ENCODE measurements at regions not wholly inside any gene's neighbourhood (a gene's known extent, or its start where the extent isn't known, plus 50 kb on each side); places are given as distances from the start of the nearest gene placed in this dataset.
"Not testable (repeated sequence)": the region's sequence is repeated elsewhere in the genome, so short reads cannot be mapped to it uniquely, and the experiment has no call there.

DNA sequence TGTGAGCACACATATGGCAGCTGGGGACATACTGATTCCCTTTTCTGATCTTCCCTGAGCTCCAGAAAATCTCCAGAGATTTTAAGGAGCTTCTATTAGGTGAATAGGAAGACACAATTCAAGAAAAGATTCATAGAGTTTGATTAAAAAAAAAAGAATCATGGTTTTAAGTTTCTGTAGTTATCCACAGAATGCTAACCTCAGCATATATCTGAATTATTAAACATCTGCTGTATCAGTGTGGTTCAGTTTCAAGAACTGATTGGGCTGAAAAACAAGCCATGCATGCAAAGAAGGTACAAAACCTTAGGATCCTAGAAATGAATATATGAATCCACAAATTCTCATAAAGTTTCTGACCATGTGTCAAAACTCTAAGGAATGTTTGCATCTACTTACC, 94.1 kb upstream of the ZNF438 start:
- DNase-seq: no peak

DNA sequence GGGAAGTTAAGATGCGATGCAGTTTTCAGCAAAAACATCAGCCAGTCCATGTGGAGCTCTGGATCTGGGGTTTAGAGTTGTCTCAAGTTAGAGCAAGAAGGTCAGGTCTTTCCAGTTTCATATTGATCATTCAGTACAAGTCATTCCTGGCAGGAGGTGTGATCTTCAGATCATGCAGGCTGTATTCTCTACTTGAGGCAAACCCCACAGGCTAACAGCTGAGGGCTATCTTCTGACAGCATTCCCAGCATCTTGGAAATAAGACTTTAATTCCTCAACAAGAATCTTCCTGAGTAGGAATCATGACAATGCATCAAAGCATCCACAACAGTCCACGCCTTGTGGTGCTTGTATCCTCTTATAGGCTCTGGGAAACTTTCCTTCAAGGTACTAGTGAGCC, 94.9 kb upstream of the ZNF438 start:
- DNase-seq: no peak

GRCh38 chr10:31128536-31128935, 96.9 kb upstream of the ZNF438 start:
- DNase-seq: no peak

DNA sequence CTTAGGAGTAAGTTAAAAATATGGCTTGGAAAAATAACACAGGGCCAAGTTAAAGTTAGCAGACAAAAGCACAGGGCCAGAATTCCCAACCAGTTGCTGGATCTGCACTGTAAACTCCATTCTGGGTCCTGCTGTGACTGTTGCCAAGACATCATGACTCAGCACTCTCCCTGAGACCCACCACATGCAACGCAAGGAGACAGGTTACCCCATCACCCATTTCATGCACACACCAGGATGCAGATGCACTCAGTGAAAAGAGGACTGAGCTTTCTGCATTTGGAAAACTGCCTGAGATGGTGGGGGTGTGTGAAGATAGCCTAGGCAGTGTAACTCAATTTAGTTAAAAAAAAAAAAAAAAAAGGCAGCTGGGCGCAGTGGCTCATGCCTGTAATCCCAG, 97.6 kb upstream of the ZNF438 start:
- DNase-seq: no peak

- no peak for DNase-seq
These were observed 98.3 kb upstream of the ZNF438 start for GRCh38 chr10:31129880-31130405.

GRCh38 chr10:31130406-31130805, 98.7 kb upstream of the ZNF438 start:
- DNase-seq: no peak

DNA sequence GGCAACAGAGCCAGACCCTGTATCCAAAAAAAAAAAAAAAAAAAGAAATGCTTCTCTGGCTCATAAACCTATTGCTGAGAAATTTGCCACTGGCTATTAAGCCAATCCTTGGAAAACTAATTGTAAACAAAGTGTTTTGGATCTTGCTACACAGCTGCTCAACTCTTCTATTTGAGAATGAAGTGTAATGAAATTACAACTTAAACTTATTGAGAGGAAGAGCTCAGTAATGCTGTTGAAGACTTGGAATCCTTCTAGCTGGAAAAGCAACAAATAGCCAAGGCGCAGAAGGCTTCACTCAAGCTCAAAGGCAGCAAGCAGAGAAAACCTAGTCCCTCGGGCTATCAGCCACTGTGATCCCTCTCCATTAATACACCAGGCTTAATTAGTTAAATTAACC, 99.6 kb upstream of the ZNF438 start:
- DNase-seq: no peak

DNA sequence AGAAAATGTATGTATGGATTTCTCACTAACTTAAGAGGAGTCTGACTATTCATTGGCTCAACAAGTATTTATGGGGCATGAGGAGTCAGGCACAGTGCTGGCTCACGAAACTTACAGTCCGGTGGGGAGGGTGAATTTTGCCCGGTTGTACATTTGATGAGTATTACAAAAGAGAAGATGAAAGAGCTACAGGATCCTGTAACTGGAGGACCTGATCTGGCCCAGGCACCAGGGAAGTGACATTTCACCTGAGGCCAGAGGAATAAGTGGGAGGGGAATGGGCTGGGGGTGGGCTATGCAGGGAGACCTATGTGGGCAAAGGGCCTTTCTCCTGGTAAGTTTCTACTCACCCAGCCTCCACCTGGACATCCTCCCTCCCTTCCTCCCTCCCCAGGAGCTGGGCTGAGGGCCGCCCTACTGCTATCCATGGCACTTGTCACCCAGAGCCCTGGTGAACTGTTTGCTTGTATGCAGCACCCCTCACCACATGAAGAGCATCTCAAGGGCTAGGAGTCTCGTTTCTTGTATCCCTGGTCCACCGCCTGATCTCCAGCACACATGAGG, 101.1 kb upstream of the ZNF438 start:
- no peak for DNase-seq

DNA sequence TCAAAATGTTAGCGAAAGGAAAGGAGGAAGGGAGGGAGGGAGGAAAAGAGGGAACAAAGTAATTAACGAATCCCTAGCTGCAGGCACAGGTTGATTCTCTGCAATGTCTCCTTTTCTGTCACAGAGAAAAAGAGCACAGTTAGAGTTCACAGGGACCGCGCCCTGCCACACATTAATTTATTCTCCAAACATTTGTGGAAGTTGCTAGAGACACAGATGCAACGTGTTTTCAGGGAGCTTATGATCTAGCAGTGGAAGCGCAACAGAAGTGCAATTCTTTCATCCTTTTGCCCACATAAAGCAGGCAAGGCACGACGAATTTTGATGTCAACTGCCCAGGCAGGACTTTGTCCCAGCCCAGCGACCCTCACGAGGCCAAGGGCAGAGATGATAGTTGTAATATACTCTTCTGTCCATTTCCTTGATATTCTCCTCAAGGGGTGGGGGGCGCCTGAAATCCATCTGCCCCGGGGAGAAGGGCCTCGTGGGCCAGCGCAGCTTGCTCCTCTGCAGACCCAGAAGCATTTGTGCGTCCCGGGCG, 101.7 kb upstream of the ZNF438 start:
- DNase-seq: no peak

DNA sequence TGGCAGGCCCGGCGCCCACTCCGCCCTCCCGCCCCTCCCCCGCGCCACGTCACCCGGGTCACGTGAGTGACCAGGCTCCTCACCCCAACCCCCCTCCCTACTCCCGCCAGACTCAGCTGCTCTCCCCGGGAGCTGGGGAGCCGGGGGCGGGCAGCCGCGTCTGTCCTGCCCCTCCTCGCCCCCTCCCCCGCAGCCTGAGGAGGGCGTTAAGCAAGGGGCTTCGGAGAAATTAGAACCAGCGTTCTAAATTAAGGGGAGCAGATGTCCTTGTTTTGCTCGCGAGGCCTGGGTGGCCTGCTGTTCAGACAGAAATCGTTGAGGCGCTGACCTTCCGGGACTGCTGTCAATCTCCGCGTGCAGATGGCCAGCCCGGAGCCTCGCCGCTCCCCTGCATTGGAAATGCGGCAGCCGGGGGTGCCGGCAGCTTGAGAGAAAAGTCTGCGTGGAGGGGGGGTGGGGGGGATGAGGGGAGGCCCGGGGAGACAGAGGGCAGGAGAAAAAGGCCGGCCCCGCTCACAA, 102.2 kb upstream of the ZNF438 start:
- no peak for DNase-seq

DNA sequence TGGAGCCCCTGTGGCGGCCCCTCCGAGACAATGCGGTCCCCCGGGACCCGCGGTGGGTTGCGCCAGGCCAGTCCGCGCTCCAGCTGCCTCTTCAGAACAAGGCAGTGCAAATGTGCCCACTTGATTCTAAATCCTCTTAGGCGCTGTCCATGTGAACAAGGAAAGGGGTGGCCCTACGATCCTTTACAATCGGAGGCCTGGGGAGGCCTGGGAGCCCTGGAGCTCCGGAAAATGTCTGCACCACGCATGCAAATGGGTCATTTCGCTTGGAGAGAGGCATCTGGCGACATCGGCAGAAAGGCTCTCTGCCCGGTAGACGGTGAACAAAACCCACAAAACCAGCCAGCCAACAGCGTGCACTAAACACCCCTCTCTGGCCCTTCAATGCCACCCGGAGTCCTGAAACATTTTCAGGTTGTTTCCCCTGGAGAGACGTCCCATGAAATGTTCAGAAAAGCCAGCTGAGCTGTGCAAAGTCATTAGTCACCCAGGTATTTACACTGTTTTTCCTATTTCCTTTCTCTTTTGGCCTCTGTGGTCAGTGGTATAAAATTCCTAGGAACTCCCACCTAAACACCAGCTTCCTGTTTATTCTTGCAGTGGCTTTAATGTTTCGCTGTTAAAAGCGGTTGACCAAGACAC, 102.8 kb upstream of the ZNF438 start:
- no peak for DNase-seq

DNA sequence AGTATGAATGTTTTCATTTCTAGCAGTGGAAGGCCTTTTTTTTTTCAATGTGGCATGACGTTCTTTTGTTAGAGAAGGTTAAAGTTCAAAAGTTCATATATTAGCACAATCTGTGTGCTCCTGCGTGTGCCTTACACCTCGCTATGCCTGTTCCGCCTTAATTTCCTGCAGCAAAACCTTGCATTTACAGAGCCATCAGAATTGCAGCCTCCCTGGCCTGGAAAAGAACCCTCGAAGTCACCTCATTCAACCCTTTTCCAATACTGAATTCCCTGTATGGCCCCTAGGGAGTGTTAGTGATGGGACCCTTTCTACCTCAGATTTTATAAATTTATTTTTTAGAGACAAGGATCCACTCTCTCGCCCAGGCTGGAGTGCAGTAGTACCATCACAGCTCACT, 103.5 kb upstream of the ZNF438 start:
- no peak for DNase-seq

- DNase-seq: not testable (repeated sequence)
These were observed 104.1 kb upstream of the ZNF438 start for GRCh38 chr10:31135791-31136190.

GRCh38 chr10:31136386-31136785, 104.7 kb upstream of the ZNF438 start:
- no peak for DNase-seq

DNA sequence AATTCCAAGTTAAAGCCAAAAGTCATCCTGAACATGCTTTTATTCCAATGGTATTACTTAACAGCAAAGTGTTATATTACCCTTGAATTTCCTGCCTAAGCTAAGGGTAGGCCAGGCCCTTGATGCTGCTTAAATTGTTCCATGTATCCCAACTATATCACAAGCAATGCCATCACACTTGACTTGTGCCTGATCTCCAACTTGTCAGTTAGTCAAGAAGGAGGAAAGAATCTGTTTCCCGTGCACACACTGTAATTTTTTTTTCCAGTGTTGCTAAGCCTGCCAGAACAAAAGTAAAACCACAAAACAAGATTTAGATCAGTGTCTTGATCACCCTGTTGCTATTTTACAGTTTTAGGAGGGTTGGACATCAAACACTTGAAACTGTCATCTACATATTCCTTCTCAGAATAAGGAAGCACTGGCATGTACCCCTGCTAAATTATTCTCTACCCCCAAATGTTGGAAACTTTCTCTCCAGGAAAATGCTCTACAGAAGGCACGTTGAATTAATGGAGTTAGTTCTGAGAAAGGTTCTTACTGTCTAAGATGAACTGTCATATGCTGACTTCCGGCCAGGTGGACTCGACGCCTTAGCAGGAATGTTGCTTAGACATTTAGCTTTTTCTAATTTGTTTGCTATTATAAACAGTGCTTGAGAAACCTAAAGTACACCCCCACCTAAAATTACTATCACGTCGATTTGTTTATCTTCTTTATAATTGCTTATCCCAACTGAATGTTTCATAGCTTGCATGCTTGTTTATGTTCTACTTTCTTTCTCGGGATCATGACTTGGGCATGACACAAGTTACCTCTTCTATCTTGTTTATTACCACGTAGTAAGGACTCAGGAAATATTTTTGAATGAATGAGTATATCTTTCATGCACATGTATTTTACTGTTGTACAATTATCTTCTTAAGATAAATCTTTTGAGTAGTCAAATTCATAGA, 105.5 kb upstream of the ZNF438 start:
- no peak for DNase-seq

- no peak for DNase-seq
These were observed 106.4 kb upstream of the ZNF438 start for GRCh38 chr10:31138026-31138553.

DNA sequence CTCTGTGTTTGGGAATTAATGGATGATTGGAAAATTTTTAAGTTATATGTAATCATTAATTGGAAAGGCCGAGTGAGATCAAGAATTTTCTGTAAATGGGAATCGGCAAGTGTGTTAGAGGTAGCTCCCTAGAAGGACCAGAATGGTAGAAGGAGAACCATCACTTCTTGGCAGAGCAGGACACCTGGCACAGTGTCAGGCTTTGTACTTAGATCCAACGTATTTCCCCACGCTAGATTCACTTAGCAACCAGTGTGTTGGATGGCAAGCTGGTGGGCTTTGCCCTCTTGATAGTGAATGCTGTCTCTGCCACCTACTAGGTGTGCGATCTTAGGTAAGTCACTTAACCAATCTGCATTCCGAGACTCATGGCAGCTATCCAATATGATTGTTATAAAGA, 107.8 kb upstream of the ZNF438 start:
- no peak for DNase-seq

GRCh38 chr10:31140716-31141115, 109.1 kb upstream of the ZNF438 start:
- DNase-seq: no peak

DNA sequence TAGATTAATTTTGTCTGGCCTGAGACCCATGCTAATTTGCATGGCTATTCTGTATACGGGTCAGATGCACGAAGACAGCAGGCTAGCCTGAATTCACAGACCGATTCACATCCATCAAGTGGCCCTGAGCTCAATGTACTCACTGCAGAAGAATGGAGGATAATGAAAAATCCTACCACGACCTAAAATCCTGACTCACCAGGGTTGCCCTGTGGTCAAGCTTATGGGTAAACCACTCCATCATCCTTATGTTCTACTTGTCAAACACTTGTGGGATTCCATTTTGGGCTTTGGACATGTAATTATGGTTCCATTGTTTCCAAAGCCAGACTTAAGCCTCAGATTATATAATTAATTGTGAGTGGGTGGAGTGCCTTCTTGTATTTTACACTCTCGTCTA, 110.4 kb upstream of the ZNF438 start:
- no peak for DNase-seq

DNA sequence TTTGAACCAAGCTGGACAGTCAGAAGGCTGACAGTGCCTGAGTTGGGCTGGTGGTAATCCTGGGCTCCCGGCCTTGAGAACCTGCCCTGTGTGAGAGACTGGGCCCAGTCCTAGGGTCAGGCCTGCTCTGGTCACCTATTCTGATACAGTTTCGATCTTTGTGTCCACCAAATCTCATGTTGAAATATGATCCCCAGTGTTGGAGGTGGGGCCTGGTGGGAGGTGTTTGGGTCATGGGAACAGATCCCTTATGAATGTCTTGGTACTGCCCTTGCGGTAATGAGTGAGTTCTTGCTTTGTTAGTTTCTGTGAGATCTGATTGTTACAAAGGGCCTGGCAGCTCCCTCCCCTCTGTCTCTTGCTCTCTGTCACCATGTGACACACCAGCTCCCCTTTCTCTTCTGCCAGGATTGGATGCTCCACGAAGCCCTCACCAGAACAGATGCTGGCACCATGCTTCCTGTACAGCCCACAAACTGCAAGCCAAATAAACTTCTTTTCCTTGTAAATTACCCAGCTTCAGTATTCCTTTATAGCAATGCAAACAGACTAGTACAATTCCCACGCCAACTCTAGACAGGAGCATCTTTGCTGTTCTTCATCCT, 111.8 kb upstream of the ZNF438 start:
- DNase-seq: no peak

DNA sequence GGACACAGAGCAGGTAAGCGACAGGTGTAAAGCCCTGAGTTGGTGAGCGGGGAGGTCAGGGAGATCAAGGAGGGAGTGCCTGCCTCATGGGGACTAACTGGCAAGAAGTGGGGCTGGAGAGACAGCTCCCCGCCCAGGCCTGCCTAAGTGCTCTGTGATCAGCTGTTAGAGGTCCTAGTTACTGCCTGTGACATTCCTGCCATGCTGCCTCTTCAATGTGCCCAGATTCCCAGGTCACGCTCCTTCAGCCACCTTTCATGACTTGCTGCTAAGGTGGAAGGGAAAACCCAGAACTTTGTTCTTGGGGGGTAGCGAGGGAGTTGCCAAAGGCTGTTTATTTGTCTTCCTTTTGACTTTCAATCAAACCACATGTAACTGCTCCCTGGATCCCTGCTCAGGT, 114.3 kb upstream of the ZNF438 start:
- DNase-seq: no peak

GRCh38 chr10:31146491-31147209, 115.0 kb upstream of the ZNF438 start:
- no peak for DNase-seq
